Keratinocyte (primary cell): ENCODE measurements at regions not wholly inside any gene's neighbourhood (a gene's known extent, or its start where the extent isn't known, plus 50 kb on each side); places are given as distances from the start of the nearest gene placed in this dataset.

Experiments
- CTCF ChIP-seq, 3 experiments: IDR thresholded peaks in 1 of 3; conservative IDR thresholded peaks in 1 of 3; optimal IDR thresholded peaks in 1 of 3; 2 replicates in 2 of 3; 3 replicates in 1 of 3; pipeline versions ENCODE3 to v1.5.1; 2011; ENCODE audit warnings: low read length in 3 of 3, mild to moderate bottlenecking in 3 of 3, moderate library complexity in 2 of 3, control low read depth in 1 of 3, inconsistent platforms in 1 of 3; ENCODE audit not compliant: insufficient read depth in 2 of 3; ENCODE audit errors: extremely low read depth in 1 of 3
- EZH2 ChIP-seq: IDR thresholded peaks from one replicate; pipeline ENCODE4 v1.6.1; 2012; ENCODE audit warnings: inconsistent platforms, mild to moderate bottlenecking, low read length, moderate library complexity

- TF ChIP-seq EZH2 (no peak), CTCF (optimal IDR thresholded peaks at IDR 0.05 in 1 of 3, IDR thresholded peaks at IDR 0.05 in 1 of 3, conservative IDR thresholded peaks at IDR 0.05 in 1 of 3; ENCODE audit: extremely low read depth in 1 of 3, insufficient read depth in 2 of 3, low read length in 3 of 3) (no peak)
Observed at GRCh38 chr6:18042536-18043145, 55.2 kb upstream of the KIF13A start.
